ENCODE measurements at regions not wholly inside any gene's neighbourhood (a gene's known extent, or its start where the extent isn't known, plus 50 kb on each side); places are given as distances from the start of the nearest gene placed in this dataset.
"Not testable (repeated sequence)": the region's sequence is repeated elsewhere in the genome, so short reads cannot be mapped to it uniquely, and the experiment has no call there.

DNA sequence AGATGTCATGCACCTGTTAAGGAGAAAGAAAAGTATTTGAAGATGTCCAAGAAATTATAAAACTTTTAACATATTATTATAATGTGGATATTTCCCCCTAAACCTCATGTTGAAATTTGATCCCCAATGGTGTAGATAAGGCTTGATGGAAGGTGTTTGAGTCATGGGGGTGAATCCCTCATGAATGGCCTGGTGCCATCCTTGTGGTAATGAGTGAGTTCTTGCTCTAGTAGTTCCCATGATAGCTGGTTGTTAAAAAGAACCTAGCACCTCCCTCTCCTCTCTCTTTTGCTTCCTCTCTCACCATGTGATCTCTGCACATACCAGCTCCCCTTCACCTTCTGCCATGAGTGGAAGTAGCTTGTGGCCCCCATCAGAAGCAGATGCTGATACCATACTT lies 176.6 kb upstream of the NR3C2 start:
- Mint-ChIP-seq H3K27me3 (ENCODE audit: insufficient read depth, unreplicated experiment) (no peaks in the 10 kb centered on the region), H3K4me3 (ENCODE audit: unreplicated experiment) (no peak overlapping the region), H3K9me3 (ENCODE audit: unreplicated experiment) (peaks cover 9% of the 10 kb centered on the region), H3K4me1 (ENCODE audit: low read depth, unreplicated experiment) (no peaks in the 10 kb centered on the region), H3K27ac (ENCODE audit: unreplicated experiment) (no peak overlapping the region), H3K36me3 (ENCODE audit: insufficient read depth, unreplicated experiment) (no peaks in the 10 kb centered on the region)
- H3K4me1 ChIP-seq: no peaks in the 10 kb centered on the region
- no peak overlapping the region for H3K4me3 ChIP-seq (ENCODE audit: low read depth, low read length)
- no peaks in the 10 kb centered on the region for H3K36me3 ChIP-seq (ENCODE audit: control insufficient read depth, insufficient read depth, low read length)
- no peaks in the 10 kb centered on the region for H3K27me3 ChIP-seq (replicated peaks; ENCODE audit: control insufficient read depth, insufficient read depth, low read length)
- no TSS peak for BruUV-seq (replicated peaks)
- DNase-seq: no peak
- TF ChIP-seq, protein P1, sequence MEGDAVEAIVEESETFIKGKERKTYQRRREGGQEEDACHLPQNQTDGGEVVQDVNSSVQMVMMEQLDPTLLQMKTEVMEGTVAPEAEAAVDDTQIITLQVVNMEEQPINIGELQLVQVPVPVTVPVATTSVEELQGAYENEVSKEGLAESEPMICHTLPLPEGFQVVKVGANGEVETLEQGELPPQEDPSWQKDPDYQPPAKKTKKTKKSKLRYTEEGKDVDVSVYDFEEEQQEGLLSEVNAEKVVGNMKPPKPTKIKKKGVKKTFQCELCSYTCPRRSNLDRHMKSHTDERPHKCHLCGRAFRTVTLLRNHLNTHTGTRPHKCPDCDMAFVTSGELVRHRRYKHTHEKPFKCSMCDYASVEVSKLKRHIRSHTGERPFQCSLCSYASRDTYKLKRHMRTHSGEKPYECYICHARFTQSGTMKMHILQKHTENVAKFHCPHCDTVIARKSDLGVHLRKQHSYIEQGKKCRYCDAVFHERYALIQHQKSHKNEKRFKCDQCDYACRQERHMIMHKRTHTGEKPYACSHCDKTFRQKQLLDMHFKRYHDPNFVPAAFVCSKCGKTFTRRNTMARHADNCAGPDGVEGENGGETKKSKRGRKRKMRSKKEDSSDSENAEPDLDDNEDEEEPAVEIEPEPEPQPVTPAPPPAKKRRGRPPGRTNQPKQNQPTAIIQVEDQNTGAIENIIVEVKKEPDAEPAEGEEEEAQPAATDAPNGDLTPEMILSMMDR (IDR thresholded peaks at IDR 0.05; ENCODE audit: insufficient read depth in 1 of 2, low read depth in 1 of 2, low read length in 1 of 2, severe bottlenecking in 1 of 2, unreplicated experiment in 1 of 2): no peak
- intact Hi-C loops (cut with micrococcal nuclease; ENCODE audit: unreplicated experiment): no loop called here
- H3K9me3 ChIP-seq: no peaks in the 10 kb centered on the region
- ChIA-PET CTCF (no interaction called here), POLR2A (no interaction called here)

DNA sequence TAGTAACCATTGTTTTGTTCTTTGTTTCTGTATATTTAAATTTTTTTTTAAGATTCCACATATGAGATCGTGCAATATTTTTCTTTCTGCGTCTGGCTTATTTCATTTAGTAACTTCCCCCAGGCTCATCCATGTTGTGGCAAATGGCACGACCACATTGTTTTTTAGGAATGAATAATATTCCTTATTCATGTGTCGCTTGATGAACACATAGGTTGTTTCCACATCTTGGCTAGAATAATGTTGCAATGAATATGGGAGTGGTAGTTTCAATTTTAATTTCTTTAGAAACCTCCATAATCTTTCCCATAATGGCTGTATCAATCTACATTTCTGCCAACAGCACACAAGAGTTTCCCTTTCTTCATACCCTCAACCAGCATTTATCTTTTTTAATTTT lies 166.8 kb upstream of the NR3C2 start:
- Mint-ChIP-seq H3K4me3 (ENCODE audit: unreplicated experiment) (no peak overlapping the region), H3K9me3 (ENCODE audit: unreplicated experiment) (no peaks in the 10 kb centered on the region), H3K27ac (ENCODE audit: unreplicated experiment) (no peak overlapping the region), H3K4me1 (ENCODE audit: low read depth, unreplicated experiment) (no peaks in the 10 kb centered on the region), H3K36me3 (ENCODE audit: insufficient read depth, unreplicated experiment) (no peaks in the 10 kb centered on the region), H3K27me3 (ENCODE audit: insufficient read depth, unreplicated experiment) (peaks cover 11% of the 10 kb centered on the region)
- Histone ChIP-seq H3K27me3 (replicated peaks; ENCODE audit: control insufficient read depth, insufficient read depth, low read length) (no peaks in the 10 kb centered on the region), H3K4me3 (ENCODE audit: low read depth, low read length) (no peak overlapping the region), H3K9me3 (no peaks in the 10 kb centered on the region), H3K36me3 (ENCODE audit: control insufficient read depth, insufficient read depth, low read length) (no peaks in the 10 kb centered on the region), H3K4me1 (no peaks in the 10 kb centered on the region)
- intact Hi-C loops (cut with micrococcal nuclease; ENCODE audit: unreplicated experiment): no loop called here
- ChIA-PET POLR2A (no interaction called here), CTCF (no interaction called here)
- BruUV-seq (replicated peaks): no TSS peak
- TF ChIP-seq, protein P1 (IDR thresholded peaks at IDR 0.05; ENCODE audit: insufficient read depth in 1 of 2, low read depth in 1 of 2, low read length in 1 of 2, severe bottlenecking in 1 of 2, unreplicated experiment in 1 of 2): no peak
- no peak for DNase-seq

DNA sequence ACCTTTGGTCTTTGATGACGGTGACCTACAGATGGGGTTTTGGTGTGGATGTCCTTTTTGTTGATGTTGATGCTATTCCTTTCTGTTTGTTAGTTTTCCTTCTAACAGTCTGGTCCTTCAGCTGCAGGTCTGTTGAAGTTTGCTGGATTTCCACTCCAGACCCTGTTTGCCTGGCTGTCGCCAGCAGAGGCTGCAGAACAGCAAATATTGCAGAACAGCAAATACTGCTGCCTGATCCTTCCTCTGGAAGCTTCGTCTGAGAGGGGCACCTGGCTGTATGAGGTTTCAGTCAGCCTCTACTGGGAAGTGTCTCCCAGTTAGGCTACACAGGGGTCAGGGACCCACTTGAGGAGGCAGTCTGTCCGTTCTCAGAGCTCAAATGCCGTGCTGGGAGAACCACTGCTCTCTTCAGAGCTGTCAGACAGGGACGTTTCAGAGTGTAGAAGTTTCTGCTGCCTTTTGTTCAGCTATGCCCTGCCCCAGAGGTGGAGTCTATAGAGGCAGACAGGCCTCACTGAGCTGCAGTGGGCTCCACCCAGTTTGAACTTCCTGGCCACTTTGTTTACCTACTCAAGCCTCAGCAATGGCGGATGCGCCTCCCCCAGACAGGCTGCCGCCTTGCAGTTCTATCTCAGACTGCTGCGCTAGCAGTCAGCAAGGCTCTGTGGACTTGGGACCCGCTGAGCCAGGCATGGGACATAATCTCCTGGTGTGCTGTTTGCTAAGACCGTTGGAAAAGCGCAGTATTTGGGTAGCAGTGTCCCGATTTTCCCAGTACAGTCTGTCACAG lies 156.4 kb upstream of the NR3C2 start:
- POLR2A ChIA-PET; BruUV-seq (replicated peaks); intact Hi-C loops (cut with micrococcal nuclease; ENCODE audit: unreplicated experiment); H3K4me1 Mint-ChIP-seq (ENCODE audit: low read depth, unreplicated experiment); H3K4me3 Mint-ChIP-seq (ENCODE audit: unreplicated experiment); H3K4me1 ChIP-seq; H3K36me3 Mint-ChIP-seq (ENCODE audit: insufficient read depth, unreplicated experiment); H3K27me3 ChIP-seq (replicated peaks; ENCODE audit: control insufficient read depth, insufficient read depth, low read length); CTCF ChIA-PET; DNase-seq; H3K27me3 Mint-ChIP-seq (ENCODE audit: insufficient read depth, unreplicated experiment); H3K27ac Mint-ChIP-seq (ENCODE audit: unreplicated experiment); H3K36me3 ChIP-seq (ENCODE audit: control insufficient read depth, insufficient read depth, low read length); H3K4me3 ChIP-seq (ENCODE audit: low read depth, low read length); H3K9me3 ChIP-seq: not testable (repeated sequence)
- peaks cover 25% of the 10 kb centered on the region for H3K9me3 Mint-ChIP-seq (ENCODE audit: unreplicated experiment)
